Suppressor macrophage treated with lipopolysaccharide for 4 hours (primary cell): ENCODE measurements at regions not wholly inside any gene's neighbourhood (a gene's known extent, or its start where the extent isn't known, plus 50 kb on each side); places are given as distances from the start of the nearest gene placed in this dataset.
"Not testable (repeated sequence)": the region's sequence is repeated elsewhere in the genome, so short reads cannot be mapped to it uniquely, and the experiment has no call there.

Experiments
- DNase-seq: peaks from one replicate; pipeline ENCODE4 v3.0.0-alpha.2; 2020

DNA sequence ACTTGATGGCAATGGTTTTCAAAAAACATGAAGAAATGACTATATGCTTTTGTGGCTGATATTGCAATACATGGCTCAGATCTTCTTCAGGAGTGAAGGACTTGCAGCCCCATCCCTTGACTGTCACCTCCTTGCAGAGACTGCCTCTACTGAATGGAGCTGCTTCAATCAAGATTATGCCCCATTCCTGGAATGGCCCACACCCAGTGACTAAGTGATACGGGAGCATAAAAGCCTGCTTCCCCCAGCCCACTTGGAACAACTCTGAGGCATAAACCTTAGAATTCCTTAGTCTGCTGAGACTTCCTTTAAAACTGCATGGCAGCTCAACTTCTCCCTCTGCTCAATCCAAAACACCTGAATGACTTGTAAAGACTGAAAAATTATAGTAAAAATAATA lies 957.1 kb downstream of the SORCS3 start:
- DNase-seq, result no peak

DNA sequence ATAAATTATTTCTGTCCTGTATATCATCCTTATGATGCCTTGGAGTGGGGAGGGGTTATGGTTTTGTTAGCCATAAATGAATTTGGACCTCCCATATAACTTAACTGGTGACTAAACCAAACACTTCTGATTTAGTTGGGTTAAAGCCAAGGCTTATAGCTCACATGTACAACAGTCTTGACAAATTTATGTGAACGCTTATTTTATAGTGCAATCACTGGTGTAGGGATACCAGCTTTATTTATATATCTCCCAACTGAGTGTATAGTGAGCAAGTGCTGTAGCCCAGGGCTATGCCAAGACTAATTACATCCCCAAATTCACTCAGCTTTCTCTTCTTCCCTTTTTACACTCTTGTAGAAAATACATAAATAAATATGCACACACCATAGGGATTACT lies 956.2 kb downstream of the SORCS3 start:
- DNase-seq, result no peak

DNA sequence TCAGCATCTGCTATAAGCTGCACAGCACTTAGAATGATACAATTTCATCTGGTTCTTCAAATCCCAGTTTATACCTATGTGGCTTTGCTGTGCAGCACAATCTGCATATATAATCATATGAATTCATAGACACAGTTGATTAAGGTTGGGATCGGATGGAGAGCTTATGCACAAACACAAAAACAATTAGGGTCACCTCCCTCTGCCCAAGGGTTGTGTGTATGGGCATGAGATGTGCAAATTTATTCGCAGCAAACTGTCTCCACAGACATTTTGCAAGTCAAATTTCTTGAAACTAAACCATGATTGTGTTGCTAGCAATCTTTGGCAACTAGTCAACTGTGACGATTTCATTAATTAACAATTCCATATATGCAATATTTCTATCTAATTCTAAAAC lies 955.7 kb downstream of the SORCS3 start:
- no peak for DNase-seq

DNA sequence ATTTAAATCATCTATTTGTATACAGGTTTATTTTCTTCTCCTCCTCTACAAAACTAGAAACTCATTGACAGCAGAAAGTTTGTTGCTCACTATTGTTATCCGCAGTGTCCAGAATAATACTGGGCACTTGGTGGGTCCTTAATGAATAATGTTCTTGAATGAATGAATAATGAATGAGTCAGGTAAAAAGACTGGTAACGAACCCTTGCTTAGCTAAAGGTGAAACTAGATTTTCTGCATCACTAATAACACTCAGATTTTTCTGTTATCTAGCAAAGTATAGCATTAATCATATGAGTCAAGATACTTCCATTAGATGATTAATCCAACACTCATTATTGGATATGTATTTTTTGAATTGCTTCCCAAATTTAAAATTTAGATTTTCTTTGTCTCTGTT lies 953.2 kb downstream of the SORCS3 start:
- no peak for DNase-seq

DNA sequence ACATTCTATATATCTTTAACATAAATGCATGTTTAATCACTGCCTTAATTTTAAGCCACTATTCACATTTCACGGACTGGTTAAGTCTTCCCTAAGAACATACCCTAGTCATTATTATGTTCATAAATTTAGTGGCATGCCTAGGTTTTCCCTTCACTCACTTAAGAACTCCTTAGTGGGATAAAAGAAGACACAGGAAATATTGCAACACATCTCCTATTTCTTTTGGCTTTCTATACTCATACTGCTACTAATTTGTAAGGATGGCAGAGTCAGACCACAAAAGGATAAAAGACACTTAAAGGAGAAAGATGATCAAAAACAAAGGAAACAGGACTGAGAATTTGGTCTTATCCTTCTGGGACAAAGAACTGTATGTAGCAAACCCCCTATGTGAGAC lies 951.4 kb downstream of the SORCS3 start:
- DNase-seq, result no peak

DNA sequence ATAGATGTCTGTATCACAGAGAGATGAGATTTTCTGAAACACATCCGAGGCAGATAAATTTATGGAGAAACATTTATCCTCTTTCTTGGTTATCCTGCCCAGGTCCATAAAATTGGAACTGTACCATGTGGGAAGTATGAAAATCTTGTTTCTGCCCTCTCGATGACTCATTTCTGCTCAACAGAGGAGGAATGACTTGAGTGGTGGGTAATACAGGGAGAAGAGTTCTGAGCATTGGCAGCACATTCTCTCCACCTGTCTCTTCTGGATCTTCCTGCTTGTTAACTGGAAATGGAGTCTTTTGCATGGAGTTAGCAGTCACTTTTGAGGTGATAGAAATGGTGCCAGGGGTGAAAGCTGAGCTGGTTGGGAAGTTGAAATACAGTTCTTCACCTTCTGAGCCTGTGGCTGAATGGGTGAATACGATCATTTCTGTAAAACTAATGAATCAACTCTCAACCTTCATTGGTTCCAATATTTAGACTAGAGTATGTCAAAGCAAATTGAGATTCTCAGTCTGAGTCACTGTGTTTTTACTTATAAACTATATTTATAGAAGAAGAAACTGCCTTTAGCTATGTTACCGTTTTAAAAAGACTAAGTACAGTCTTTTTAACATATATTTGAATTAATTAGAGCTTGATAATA lies 945.5 kb downstream of the SORCS3 start:
- no peak for DNase-seq

DNA sequence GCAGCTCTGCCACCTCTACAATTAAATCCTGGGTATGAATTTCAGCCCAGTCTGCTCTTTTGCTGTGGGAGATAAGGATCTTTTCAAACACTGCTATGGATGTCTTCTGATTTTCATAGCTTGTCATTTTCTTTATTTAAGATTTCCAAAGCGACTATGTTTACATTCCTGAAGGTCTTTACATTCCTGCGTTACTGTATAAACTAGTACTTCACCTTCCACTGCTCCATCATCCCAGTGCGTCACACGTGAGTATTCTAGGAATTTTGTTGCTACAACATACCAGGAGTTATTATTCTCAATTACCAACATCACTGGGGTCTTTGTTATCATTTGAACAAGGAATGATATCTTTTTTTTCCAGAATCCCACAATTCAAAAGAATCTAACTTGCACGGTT lies 944.7 kb downstream of the SORCS3 start:
- no peak for DNase-seq

DNA sequence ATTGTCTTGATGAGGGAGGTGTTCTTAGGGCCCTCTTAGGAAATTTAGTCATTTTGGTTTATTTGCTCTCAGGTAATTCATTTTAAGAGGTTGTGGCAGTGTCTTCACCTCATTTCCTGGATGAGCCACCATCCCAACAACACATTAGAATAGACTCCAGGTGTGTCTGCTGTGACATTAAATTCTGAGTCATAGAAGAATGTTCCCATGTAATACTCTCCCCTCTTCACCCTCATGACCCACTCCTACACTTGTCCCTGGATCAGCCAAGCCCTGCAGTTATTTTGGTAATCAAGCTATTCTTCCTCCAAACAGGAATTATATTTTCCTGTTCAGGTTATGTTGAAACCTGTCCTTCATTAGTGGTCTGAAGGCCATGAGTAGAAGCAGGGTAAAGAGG lies 944.1 kb downstream of the SORCS3 start:
- no peak for DNase-seq

DNA sequence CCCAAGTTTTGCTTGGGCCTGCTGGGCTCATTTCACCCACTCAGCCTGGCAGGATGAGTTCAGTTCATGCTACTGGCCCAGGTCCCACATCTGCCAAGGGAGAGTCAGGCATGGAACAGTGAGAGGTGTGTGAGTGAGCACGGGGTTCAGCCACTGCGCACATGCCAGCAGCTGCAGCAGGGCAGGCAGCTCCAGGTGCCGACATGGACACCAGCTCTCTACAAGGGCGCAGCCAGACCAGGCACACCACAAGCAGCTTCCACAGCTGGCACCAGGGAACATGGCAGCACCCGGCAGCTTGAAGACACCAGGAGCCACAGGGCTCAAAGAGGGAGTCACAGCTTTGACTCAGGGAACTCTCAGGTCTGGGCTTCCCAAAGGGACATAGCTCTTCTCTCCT lies 938.0 kb downstream of the SORCS3 start:
- no peak for DNase-seq

DNA sequence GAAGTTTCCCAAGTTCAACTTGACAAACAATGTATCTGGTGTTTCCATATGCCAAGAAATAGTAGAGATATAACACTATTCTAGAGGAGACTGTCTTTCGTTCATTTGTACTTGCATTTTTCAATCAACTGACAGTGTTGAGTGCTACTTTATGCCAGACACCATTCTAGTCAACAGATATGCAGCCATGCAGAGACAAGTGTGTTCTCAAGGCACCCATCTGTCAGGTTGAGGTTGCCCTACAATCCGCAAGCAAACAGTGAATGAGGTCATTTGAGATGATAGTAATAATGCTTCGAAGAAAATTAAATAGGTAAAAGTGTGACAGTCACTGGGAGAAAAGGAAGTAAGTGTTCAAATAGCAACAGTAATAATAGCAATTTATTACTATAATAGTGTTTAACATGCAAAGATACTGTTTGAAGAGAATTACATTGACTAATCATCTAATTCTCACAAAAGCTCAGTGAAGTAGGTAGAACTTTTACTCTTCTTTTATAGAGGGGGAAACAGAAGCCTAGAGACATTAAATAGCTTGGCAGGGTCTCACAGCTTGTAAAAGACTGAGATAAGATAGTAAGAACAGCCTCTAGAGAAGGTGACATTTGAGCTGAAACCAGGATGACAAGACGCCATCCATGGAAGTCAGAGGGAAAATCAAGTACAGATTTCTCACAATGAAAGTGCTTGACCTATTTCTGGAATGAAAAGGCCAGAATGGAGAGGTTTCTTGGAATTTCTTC lies 936.9 kb downstream of the SORCS3 start:
- no peak for DNase-seq

DNA sequence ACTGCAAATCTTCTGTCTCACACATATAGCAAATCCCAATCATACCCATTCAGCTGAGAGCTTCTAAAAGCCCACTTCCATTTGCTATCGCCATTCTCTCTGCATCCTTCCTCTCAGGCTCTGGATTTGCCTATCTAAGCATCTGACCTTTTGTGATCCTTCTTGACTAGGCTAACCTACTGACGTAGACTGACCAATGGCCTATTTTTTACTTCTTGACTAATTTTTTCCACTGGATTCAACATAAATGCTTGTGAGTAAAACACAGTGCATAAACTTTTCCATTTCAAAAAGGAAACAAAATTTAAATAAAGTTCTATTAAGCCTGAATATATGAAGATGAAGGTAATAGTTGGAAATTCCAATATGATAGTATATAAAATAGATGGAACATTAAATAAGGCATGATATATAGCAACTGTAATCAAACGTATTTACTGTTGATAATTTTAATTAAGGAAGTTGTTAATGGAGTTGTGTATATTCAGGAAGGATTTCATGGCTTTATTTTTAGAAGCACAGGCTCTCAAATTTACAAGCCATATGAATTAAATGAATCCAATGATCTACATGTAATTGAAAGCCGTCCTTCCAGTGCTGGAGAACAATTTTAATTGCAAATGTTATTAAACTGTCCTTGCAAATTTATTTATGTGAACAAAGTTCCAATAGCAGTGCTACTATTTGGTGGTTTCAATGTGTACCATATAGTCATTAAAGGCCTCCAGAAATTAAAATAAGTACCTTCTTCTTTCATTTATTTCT lies 918.4 kb downstream of the SORCS3 start:
- no peak for DNase-seq

DNA sequence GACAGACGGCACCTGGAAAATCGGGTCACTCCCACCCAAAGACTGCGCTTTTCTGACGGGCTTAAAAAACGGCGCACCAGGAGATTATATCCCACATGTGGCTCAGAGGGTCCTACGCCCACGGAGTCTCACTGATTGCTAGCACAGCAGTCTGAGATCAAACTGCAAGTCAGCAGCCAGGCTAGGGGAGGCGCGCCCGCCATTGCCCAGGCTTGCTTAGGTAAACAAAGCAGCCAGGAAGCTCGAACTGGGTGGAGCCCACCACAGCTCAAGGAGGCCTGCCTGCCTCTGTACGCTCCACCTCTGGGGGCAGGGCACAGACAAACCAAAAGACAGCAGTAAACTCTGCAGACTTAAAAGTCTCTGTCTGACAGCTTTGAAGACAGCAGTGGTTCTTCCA lies 909.4 kb downstream of the SORCS3 start:
- DNase-seq, result not testable (repeated sequence)

DNA sequence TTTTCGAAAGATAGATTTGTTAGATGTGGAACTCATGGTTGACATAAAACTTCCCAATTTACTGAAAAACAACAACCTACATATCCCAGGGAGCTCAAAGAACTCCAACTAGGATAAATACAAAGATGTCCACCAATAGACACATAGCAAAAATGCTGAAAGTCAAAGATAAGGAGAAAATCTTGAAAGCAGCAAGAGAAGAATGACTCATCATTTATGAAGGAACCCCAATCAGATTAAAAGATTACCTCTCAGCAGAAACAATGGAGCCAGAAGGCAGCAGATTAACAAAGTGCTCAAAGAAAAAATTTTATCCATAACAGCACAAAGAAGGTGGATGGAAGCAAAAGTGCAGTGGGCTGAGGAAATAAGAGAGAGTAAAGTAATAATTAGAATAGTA lies 908.6 kb downstream of the SORCS3 start:
- no peak for DNase-seq

DNA sequence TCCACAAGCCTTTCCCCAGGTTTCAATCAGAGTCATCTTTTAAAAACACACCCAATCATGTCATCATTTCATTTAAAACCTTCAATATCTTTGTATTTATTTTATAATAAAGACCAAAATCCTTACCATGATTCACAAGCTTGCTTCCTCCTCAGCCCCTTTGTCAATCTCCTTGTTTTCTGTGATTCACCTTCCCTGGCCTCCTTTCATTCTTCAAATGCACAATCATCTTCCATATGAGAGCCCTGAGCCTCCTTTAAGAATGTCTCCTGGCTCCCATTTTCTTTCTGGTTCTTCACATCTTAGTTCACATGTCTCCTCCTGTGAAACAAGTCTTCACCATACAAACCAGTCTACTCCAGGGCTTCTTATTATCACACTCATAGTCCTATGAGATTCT lies 904.0 kb downstream of the SORCS3 start:
- no peak for DNase-seq

DNA sequence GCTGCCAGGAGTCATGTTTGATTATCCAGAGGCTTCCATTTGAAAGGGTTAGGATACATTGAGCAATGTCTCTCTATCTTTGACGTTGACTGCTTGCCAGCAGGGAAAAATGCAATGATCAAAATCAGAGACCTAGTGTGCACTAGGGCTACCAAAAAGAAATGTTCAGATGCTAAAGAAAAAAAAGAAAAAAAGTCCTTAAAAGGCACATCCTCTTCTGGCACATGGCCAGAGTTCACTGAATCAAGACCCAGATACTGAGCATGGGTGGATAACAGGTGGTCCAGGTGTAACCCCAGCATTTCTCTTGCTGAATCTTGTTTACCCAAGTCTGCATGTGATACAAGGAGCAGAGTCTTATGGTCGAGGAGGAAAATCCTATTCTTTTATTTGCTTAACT lies 899.3 kb downstream of the SORCS3 start:
- no peak for DNase-seq

DNA sequence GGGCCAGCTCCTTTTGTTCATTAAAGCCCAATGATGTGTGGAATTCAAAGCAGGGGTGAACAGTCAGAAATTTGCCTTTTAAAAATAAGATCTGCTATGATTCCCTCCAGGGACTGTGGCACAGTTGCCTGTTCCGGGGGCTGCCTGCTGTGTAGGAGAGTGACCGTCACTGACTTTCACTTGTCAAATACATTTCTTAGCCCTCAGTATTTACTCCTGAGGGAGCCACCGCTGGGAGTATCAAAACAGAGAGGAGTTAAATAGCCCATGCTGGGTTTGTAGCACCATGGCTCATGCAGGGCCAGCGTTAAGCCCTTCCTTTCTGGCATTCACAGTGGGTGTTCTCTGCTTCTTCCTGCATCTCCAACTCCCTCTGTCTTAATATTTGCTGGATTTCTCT lies 897.8 kb downstream of the SORCS3 start:
- DNase-seq, result no peak

DNA sequence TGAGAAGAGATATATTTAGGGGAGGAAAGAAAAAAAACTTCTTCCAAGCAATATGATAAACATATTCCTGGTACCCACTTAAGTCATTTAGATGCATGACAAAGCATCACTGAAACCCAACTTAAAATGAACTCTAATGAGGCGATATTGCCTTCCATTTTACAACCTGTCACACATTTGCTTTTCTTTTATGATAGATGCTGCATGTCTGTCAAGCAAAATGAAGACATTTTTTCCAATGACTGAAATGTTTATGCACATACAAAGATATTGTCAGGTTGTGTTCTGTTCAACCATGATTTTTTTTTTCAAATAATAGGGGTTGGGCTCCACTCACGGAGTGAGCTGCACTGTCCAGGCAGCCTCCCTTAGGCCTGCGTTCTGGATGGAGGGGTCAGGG lies 894.4 kb downstream of the SORCS3 start:
- no peak for DNase-seq

DNA sequence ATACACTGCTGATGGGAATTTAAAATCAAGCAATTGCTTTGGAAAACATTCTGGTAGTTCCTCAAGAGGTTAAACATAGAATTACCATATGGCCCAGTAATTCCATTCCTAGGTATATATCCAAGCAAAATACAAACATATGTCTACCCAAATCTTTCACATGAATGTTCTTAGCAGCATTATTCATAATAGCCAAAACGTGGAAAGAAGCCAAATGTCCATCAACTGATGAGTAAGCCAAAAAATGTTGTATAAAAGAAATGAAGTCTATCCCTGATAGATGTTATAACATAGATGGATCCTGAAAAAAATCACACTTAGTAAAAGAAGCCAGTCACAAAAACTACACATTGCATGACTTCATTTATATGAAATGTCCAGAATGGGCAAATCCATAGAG lies 893.0 kb downstream of the SORCS3 start:
- no peak for DNase-seq

DNA sequence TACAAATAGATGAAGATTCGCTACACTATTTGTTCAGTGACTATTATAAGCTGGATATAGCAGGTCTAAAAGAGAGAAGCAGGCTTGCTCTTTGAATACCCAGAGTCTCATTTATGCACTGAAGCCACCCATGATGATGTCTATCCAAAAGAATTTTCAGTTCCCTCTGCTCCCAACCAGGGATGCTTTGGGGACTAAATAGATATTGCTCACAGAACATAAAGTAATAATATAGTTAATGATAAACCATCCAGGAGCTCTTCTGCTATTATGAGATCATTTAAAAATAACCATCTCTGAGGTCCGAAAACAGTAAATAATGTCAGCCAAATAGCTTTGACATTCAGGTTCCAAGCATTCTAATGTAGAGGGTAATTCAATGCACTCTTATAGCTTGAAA lies 875.4 kb downstream of the SORCS3 start:
- DNase-seq, result no peak

DNA sequence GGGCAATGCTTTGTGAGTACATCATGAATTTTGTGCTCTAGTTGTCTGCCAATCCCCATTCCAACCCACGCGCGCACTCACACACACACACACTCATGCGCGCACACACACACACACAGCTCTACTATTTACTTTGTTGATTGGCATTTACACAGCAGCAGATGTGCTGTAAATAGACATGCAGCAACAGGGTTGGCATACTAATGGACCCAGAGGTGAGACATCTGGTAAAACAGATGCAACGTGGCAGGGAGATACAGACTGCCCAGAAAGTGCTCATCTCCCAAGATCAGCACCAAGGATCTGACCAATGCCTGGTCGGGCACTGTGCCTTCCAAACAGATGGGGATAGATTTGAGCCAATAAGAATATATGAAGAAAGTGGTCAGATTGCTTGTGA lies 873.0 kb downstream of the SORCS3 start:
- DNase-seq, result no peak

DNA sequence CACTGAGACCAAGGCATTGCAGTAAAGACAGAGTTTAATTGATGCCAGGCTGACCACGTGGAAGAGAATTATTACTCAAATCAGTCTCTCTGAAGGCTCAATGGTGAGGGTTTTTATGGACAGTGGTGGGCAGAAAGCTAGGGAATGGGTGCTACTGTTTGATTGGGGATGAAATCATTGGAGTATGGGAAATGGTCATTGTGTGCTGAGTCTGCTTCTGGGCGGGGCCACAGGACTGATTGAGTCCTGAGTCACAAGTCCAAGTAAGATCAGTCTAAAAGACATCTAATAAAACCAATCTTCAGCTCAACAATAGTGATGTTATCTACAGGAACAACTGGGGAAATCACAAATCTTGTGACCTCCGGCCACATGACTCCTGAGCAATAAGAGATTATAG lies 868.4 kb downstream of the SORCS3 start:
- no peak for DNase-seq

DNA sequence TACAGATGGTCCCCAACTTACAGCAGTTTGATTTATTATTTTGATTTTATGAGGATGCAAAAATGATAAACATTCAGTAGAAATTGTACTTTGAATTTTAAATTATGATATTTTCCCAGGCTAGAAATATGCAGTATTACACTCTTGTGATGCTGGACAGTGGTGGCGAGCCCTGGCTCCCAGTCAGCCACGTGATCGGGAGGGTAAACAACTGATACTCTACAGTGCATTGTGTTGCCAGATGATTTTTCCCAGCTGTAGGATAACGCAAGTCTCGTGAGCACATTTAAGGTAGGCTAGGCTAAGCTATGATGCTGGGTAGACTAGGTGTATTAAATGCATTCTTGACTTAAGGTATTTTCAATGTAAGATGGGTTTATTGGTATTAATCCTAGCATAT lies 865.2 kb downstream of the SORCS3 start:
- DNase-seq, result no peak

DNA sequence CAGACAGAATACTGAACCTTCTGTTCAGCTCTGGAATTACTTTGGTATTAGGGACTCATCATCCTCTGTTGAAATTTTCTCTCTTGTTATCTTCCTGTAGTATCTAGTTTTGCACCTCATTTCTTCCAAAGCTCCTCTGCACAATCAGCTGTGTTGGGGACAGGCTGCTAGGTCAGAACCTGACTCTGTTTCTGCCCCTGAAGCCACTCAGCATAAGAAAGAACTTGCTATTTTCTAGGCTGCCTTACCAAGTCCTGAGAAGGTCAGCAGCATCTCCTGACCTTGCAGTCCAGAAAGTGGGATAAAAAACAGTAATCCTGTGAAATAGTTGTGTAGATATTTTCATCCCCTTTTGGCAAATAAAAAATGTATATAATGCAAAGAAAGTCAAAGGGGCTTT lies 862.6 kb downstream of the SORCS3 start:
- DNase-seq, result no peak

DNA sequence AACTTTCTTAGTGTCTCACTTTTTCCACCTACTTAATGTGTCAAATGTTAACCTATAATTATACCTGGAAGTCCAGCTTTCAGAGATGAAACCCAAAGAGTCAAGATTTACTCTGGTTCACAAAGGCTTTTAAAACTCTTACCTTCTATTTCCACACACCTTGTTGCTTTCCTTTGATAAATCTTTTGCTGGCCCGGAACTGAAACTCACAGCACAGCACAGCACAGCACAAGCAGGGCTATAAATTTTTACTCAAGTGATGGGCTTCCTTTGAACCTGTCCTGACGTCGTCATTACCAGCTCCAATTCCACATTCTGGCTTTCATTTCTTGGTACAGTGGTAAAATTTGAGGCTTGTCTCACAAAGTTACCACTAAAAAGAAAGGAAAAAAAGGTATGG lies 861.0 kb downstream of the SORCS3 start:
- no peak for DNase-seq
